Stimulated activated naive CD8-positive, alpha-beta T cell treated with anti-CD3 and anti-CD28 coated beads, Interleukin-15, Interleukin-2, amounts not matched to agents 100 ng/mL and 50 ng/mL, for 24 hours (primary cell): ENCODE measurements at regions not wholly inside any gene's neighbourhood (a gene's known extent, or its start where the extent isn't known, plus 50 kb on each side); places are given as distances from the start of the nearest gene placed in this dataset.
"Not testable (repeated sequence)": the region's sequence is repeated elsewhere in the genome, so short reads cannot be mapped to it uniquely, and the experiment has no call there.

Experiments used
- H3K27ac Mint-ChIP-seq: one replicate; pipeline ENCODE4 v1.8.0; 2021; ENCODE audit warnings: mild to moderate bottlenecking, mixed read lengths
- H3K27me3 Mint-ChIP-seq: one replicate; pipeline ENCODE4 v1.8.0; 2021; ENCODE audit warnings: mixed read lengths
- H3K36me3 Mint-ChIP-seq: one replicate; pipeline ENCODE4 v1.8.0; 2021; ENCODE audit warnings: low read depth, mixed read lengths
- H3K4me1 Mint-ChIP-seq: one replicate; pipeline ENCODE4 v1.8.0; 2021; ENCODE audit warnings: low read depth, mixed read lengths
- H3K4me3 Mint-ChIP-seq: one replicate; pipeline ENCODE4 v1.8.0; 2021; ENCODE audit warnings: mild to moderate bottlenecking, mixed read lengths
- H3K9me3 Mint-ChIP-seq: one replicate; pipeline ENCODE4 v1.8.0; 2021; ENCODE audit warnings: mixed read lengths

- Mint-ChIP-seq H3K4me3 (no peak overlapping the region), H3K9me3 (peaks cover 6% of the 10 kb centered on the region), H3K27ac (no peak overlapping the region), H3K4me1 (no peaks in the 10 kb centered on the region), H3K27me3 (no peaks in the 10 kb centered on the region), H3K36me3 (no peaks in the 10 kb centered on the region)
Observed at GRCh38 chr20:30595698-30596097, 661.8 kb upstream of the DEFB115 start.

- not testable (repeated sequence) for H3K27me3 Mint-ChIP-seq, H3K4me1 Mint-ChIP-seq, H3K36me3 Mint-ChIP-seq, H3K27ac Mint-ChIP-seq, H3K9me3 Mint-ChIP-seq, H3K4me3 Mint-ChIP-seq
Observed at GRCh38 chr20:30597429-30597828, 660.0 kb upstream of the DEFB115 start.

DNA sequence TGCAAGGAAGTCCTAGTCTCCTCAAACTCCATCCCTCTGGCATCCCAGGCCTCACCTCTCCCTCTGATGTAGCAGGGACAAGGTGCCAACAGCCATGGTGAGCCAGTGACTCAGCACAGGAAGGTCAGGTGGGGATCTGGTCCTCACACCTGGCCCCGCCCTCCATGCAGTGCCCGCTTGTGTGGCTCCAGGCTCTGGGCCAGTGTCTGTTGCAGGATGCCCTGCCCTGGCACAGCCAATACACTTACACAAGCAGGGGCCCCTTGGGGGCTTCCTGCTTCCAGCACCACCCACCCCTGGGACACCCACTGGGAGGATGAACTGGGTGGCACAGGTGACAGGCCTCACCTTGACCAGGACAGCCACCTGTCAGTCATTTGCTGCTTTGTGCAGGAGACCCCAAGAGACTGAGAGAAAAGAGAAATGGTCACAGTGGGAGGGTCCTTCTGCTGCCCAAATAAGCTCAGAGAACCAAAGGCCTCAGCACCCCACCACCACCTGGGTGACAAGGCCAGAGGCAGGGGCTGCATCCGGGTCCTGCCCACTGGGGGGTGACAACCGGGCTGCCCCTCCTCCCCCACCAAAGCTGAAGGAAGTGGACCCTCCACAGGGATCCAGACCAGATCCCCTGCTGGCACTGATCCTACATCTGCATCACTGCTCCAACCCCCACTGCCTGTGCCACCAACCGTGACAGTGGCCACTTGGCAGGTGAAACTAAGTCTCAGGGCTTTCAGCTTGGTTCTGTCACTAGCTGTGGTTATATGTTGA lies 658.8 kb upstream of the DEFB115 start:
- H3K4me3 Mint-ChIP-seq, result no peak overlapping the region
- H3K9me3 Mint-ChIP-seq, result peaks cover 5% of the 10 kb centered on the region
- no peaks in the 10 kb centered on the region for H3K27me3 Mint-ChIP-seq
- no peaks in the 10 kb centered on the region for H3K36me3 Mint-ChIP-seq
- no peaks in the 10 kb centered on the region for H3K4me1 Mint-ChIP-seq
- H3K27ac Mint-ChIP-seq, result no peak overlapping the region

GRCh38 chr20:30599990-30600389 lies 657.5 kb upstream of the DEFB115 start:
- no peaks in the 10 kb centered on the region for H3K27me3 Mint-ChIP-seq
- H3K9me3 Mint-ChIP-seq, result peaks cover 8% of the 10 kb centered on the region
- H3K4me1 Mint-ChIP-seq, result no peaks in the 10 kb centered on the region
- H3K27ac Mint-ChIP-seq, result no peak overlapping the region
- H3K36me3 Mint-ChIP-seq, result no peaks in the 10 kb centered on the region
- H3K4me3 Mint-ChIP-seq, result no peak overlapping the region

- Mint-ChIP-seq H3K36me3 (no peaks in the 10 kb centered on the region), H3K4me3 (no peak overlapping the region), H3K9me3 (peaks cover 13% of the 10 kb centered on the region), H3K27ac (no peak overlapping the region), H3K27me3 (no peaks in the 10 kb centered on the region), H3K4me1 (no peaks in the 10 kb centered on the region)
Observed at GRCh38 chr20:30601974-30602373, 655.5 kb upstream of the DEFB115 start.

DNA sequence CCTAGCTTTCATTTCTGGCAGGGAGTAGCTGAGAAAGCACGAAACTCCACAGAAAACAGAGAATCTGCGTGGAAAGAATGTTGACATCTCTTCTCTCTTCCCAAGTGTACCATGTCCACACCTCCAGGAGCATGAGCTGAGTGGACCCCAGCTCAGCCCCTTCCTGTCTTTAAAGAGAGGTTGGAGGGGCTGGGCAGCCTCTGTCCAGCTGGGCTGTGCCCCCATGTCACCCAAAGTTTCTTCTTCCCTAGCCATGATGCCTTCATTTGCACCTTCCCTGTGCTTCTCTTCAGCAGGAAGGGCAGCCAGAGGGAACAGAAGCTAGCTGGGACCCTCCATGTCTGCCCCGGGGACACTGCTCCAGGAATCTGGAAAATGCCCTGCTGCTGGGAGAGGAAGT lies 655.0 kb upstream of the DEFB115 start:
- no peak overlapping the region for H3K27ac Mint-ChIP-seq
- no peak overlapping the region for H3K4me3 Mint-ChIP-seq
- no peaks in the 10 kb centered on the region for H3K36me3 Mint-ChIP-seq
- no peaks in the 10 kb centered on the region for H3K27me3 Mint-ChIP-seq
- no peaks in the 10 kb centered on the region for H3K4me1 Mint-ChIP-seq
- H3K9me3 Mint-ChIP-seq, result peaks cover 13% of the 10 kb centered on the region

GRCh38 chr20:30606990-30607389 lies 650.5 kb upstream of the DEFB115 start:
- Mint-ChIP-seq H3K9me3 (peaks cover 17% of the 10 kb centered on the region), H3K4me1 (no peaks in the 10 kb centered on the region), H3K27ac (no peak overlapping the region), H3K4me3 (no peak overlapping the region), H3K27me3 (no peaks in the 10 kb centered on the region), H3K36me3 (no peaks in the 10 kb centered on the region)

DNA sequence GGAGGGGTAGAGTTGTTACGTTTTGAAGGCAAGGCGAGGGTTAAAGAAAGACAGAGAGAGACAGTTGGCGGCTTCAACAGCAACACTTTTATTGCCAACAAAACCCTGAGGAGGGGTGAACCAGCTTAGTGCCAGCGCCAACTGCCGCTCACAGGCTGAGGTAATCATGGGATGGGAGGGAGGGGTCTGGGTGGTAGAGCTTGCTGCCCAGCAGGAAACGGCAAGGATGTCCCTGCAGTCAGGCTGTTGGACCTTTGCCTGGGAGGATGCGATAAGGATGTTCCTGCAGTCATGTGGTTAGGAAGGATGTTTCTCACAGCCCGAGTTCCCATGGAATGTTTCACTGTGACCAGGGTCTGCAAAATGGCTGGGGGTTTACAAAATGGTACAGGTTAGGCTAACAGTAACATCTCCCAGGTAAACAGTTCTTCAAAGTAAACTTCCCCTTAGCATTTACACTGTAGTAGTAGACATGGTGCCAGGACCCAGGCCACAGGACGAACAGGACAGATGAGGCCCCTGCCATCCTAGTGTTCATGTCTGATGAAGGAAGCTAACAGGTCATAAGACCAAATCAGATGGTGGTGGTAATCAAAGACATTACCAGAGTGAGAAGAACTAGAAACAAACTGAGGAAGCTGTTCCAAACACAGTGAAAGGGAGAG lies 647.3 kb upstream of the DEFB115 start:
- Mint-ChIP-seq H3K27me3 (no peaks in the 10 kb centered on the region), H3K4me3 (no peak overlapping the region), H3K4me1 (no peaks in the 10 kb centered on the region), H3K36me3 (no peaks in the 10 kb centered on the region), H3K9me3 (peaks cover 12% of the 10 kb centered on the region), H3K27ac (no peak overlapping the region)

DNA sequence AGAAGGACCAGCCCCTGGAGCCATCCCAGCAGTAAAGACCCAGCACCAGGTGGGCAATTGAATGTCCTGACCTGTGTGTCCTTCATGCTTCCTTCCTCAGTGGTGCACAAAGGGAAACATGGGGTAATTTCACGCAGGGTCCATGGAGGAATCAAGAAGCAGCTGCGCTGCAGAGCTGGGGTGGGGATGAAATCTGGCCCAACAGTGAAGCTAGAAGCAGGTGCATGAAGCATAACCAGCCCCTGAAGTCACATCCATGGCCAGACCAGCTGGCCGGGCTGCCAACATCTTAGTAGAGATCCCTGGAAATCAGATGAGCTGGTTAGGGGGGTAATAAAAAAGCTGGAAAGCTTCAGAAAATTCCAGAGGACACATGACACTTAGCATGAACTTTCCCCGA lies 646.7 kb upstream of the DEFB115 start:
- Mint-ChIP-seq H3K4me3 (no peak overlapping the region), H3K36me3 (no peaks in the 10 kb centered on the region), H3K27me3 (no peaks in the 10 kb centered on the region), H3K4me1 (no peaks in the 10 kb centered on the region), H3K27ac (no peak overlapping the region), H3K9me3 (peaks cover 12% of the 10 kb centered on the region)

DNA sequence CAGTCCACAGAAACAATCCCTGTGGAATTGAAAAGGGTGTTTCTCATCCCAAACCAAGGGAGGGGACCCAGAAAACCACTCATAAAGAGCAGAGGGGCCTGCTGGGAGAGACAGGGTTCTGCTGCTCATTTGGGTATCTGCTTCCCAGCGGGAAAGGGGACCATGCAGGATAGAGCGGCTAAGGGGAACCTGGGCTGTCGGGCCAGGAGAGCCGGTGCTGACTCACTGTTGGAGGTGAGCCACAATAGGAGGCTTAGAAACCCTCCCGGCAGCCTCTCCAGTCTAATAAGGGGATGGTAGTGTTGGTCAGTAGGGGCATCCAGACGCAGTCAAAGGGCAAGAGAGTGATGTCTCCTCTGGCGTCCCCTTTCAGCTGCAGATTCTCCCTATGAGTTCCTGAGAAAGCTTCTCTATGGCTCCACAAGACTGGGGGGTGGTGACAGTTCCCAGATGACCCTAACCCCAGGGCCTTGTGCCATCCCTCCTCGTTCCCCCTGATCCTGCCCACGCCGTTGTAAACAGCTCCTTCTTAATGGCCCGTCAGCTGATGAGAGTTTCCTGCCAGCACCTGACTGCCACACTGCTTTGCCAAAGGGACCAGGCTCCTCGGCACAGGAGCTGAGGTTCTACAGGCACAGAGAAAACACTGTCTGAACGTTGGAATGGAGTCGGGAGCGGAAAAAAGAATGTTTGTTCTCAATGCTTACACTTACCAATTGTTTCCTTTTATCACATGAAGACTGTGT lies 646.1 kb upstream of the DEFB115 start:
- H3K9me3 Mint-ChIP-seq, result peaks cover 12% of the 10 kb centered on the region
- H3K4me3 Mint-ChIP-seq, result no peak overlapping the region
- H3K36me3 Mint-ChIP-seq, result no peaks in the 10 kb centered on the region
- H3K27ac Mint-ChIP-seq, result no peak overlapping the region
- H3K4me1 Mint-ChIP-seq, result no peaks in the 10 kb centered on the region
- no peaks in the 10 kb centered on the region for H3K27me3 Mint-ChIP-seq

GRCh38 chr20:30612344-30612743 lies 645.1 kb upstream of the DEFB115 start:
- H3K4me1 Mint-ChIP-seq, result no peaks in the 10 kb centered on the region
- peaks cover 7% of the 10 kb centered on the region for H3K9me3 Mint-ChIP-seq
- H3K27ac Mint-ChIP-seq, result no peak overlapping the region
- no peak overlapping the region for H3K4me3 Mint-ChIP-seq
- H3K36me3 Mint-ChIP-seq, result no peaks in the 10 kb centered on the region
- H3K27me3 Mint-ChIP-seq, result no peaks in the 10 kb centered on the region

- not testable (repeated sequence) for H3K27me3 Mint-ChIP-seq, H3K36me3 Mint-ChIP-seq, H3K27ac Mint-ChIP-seq, H3K4me3 Mint-ChIP-seq, H3K4me1 Mint-ChIP-seq, H3K9me3 Mint-ChIP-seq
Observed at GRCh38 chr20:30621346-30621745, 636.1 kb upstream of the DEFB115 start.

DNA sequence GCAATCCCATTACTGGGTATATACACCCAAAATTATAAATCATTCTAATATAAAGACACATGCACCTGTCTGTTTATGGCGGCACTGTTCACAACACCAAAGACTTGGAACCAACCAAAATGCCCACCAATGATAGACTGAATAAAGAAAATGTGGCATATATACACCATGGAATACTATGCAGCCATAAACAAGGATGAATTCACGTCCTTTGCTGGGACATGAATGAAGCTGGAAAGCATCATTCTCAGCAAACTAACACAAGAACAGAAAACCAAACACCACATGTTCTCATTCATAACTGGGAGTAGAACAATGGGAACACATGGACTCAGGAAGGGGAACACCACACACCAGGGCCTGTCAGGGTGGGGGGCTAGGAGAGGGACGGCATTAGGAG lies 633.2 kb upstream of the DEFB115 start:
- not testable (repeated sequence) for H3K27me3 Mint-ChIP-seq, H3K4me1 Mint-ChIP-seq, H3K27ac Mint-ChIP-seq, H3K4me3 Mint-ChIP-seq, H3K36me3 Mint-ChIP-seq
- peaks cover 10% of the 10 kb centered on the region for H3K9me3 Mint-ChIP-seq

- H3K36me3 Mint-ChIP-seq, H3K27me3 Mint-ChIP-seq, H3K4me3 Mint-ChIP-seq, H3K4me1 Mint-ChIP-seq, H3K27ac Mint-ChIP-seq: not testable (repeated sequence)
- peaks cover 12% of the 10 kb centered on the region for H3K9me3 Mint-ChIP-seq
Observed at GRCh38 chr20:30629376-30629775, 628.1 kb upstream of the DEFB115 start.

- Mint-ChIP-seq H3K4me3 (no peak overlapping the region), H3K4me1 (no peaks in the 10 kb centered on the region), H3K27me3 (no peaks in the 10 kb centered on the region), H3K9me3 (peaks cover 18% of the 10 kb centered on the region), H3K36me3 (no peaks in the 10 kb centered on the region), H3K27ac (no peak overlapping the region)
Observed at GRCh38 chr20:30630761-30631160, 626.7 kb upstream of the DEFB115 start.
